ENCODE measurements at regions not wholly inside any gene's neighbourhood (a gene's known extent, or its start where the extent isn't known, plus 50 kb on each side); places are given as distances from the start of the nearest gene placed in this dataset.

GRCh38 chr10:106387063-106387462, 777.4 kb downstream of the SORCS1 start:
- Histone ChIP-seq H3K4me1 (no peaks in the 10 kb centered on the region), H3K27me3 (no peaks in the 10 kb centered on the region), H3K4me3 (no peak overlapping the region), H3K27ac (no peak overlapping the region), H3K36me3 (no peaks in the 10 kb centered on the region), H3K9me3 (no peaks in the 10 kb centered on the region)
- no peak for TF ChIP-seq CTCF (IDR thresholded peaks at IDR 0.05)
- DNase-seq, result no peak
- intact Hi-C loops (cut with DNase I; ENCODE audit: low total_unique reads), result no loop called here

GRCh38 chr10:106384496-106384895, 780.0 kb downstream of the SORCS1 start:
- H3K36me3 ChIP-seq, result no peaks in the 10 kb centered on the region
- DNase-seq, result no peak
- H3K9me3 ChIP-seq, result no peaks in the 10 kb centered on the region
- H3K27me3 ChIP-seq, result no peaks in the 10 kb centered on the region
- TF ChIP-seq CTCF (IDR thresholded peaks at IDR 0.05), result no peak
- no peak overlapping the region for H3K27ac ChIP-seq
- no peak overlapping the region for H3K4me3 ChIP-seq
- intact Hi-C loops (cut with DNase I; ENCODE audit: low total_unique reads), result no loop called here
- H3K4me1 ChIP-seq, result no peaks in the 10 kb centered on the region

GRCh38 chr10:106380706-106381105, 783.8 kb downstream of the SORCS1 start:
- TF ChIP-seq CTCF (IDR thresholded peaks at IDR 0.05), result no peak

GRCh38 chr10:106378251-106378650, 786.3 kb downstream of the SORCS1 start:
- Histone ChIP-seq H3K27me3 (no peaks in the 10 kb centered on the region), H3K4me1 (no peaks in the 10 kb centered on the region), H3K27ac (no peak overlapping the region), H3K9me3 (no peaks in the 10 kb centered on the region), H3K4me3 (no peak overlapping the region), H3K36me3 (no peaks in the 10 kb centered on the region)
- intact Hi-C loops (cut with DNase I; ENCODE audit: low total_unique reads), result no loop called here
- no peak for TF ChIP-seq CTCF (IDR thresholded peaks at IDR 0.05)
- DNase-seq, result no peak

More at GRCh38 chr10:106380706-106381105, 783.8 kb downstream of the SORCS1 start:
- Histone ChIP-seq H3K27ac (no peak overlapping the region), H3K4me3 (no peak overlapping the region), H3K27me3 (no peaks in the 10 kb centered on the region), H3K4me1 (no peaks in the 10 kb centered on the region), H3K9me3 (no peaks in the 10 kb centered on the region), H3K36me3 (no peaks in the 10 kb centered on the region)
- intact Hi-C loops (cut with DNase I; ENCODE audit: low total_unique reads), result no loop called here
- DNase-seq, result no peak

- Histone ChIP-seq H3K36me3 (no peaks in the 10 kb centered on the region), H3K27ac (no peak overlapping the region), H3K9me3 (no peaks in the 10 kb centered on the region), H3K27me3 (no peaks in the 10 kb centered on the region), H3K4me1 (no peaks in the 10 kb centered on the region), H3K4me3 (no peak overlapping the region)
- intact Hi-C loops (cut with DNase I; ENCODE audit: low total_unique reads), result no loop called here
- TF ChIP-seq CTCF (IDR thresholded peaks at IDR 0.05), result no peak
- no peak for DNase-seq
These were observed 793.8 kb downstream of the SORCS1 start for GRCh38 chr10:106370751-106371150.

GRCh38 chr10:106360870-106361269, 803.6 kb downstream of the SORCS1 start:
- intact Hi-C loops (cut with DNase I; ENCODE audit: low total_unique reads), result no loop called here
- Histone ChIP-seq H3K4me3 (no peak overlapping the region), H3K27ac (no peak overlapping the region), H3K27me3 (no peaks in the 10 kb centered on the region), H3K4me1 (no peaks in the 10 kb centered on the region), H3K9me3 (no peaks in the 10 kb centered on the region), H3K36me3 (no peaks in the 10 kb centered on the region)
- no peak for DNase-seq
- TF ChIP-seq CTCF (IDR thresholded peaks at IDR 0.05), result no peak

All from tibial artery (tissue), 4 donors.